NCI-H2081 (cell line): ENCODE measurements at regions not wholly inside any gene's neighbourhood (a gene's known extent, or its start where the extent isn't known, plus 50 kb on each side); places are given as distances from the start of the nearest gene placed in this dataset.
"Not testable (repeated sequence)": the region's sequence is repeated elsewhere in the genome, so short reads cannot be mapped to it uniquely, and the experiment has no call there.

Experiments used
- DNase-seq, 2 experiments: peaks; one replicate each; lab custom pipeline; 2025; lab: John Stamatoyannopoulos, UW

GRCh38 chr17:14621826-14622614 lies 321.1 kb downstream of the HS3ST3B1 start:
- DNase-seq: no peak

GRCh38 chr17:14619821-14620220 lies 318.9 kb downstream of the HS3ST3B1 start:
- DNase-seq: no peak

GRCh38 chr17:14616528-14616927 lies 315.6 kb downstream of the HS3ST3B1 start:
- no peak for DNase-seq

GRCh38 chr17:14605267-14605599 lies 304.4 kb downstream of the HS3ST3B1 start:
- no peak for DNase-seq

GRCh38 chr17:14604591-14605266 lies 303.8 kb downstream of the HS3ST3B1 start:
- DNase-seq: no peak

GRCh38 chr17:14596224-14596623 lies 295.3 kb downstream of the HS3ST3B1 start:
- DNase-seq: no peak

- DNase-seq: no peak
Observed at GRCh38 chr17:14595656-14596055, 294.8 kb downstream of the HS3ST3B1 start.

- DNase-seq: no peak
Observed at GRCh38 chr17:14594690-14595089, 293.8 kb downstream of the HS3ST3B1 start.

- no peak for DNase-seq
Observed at GRCh38 chr17:14593956-14594355, 293.1 kb downstream of the HS3ST3B1 start.

GRCh38 chr17:14590459-14591250 lies 289.8 kb downstream of the HS3ST3B1 start:
- DNase-seq: no peak

GRCh38 chr17:14585099-14585498 lies 284.2 kb downstream of the HS3ST3B1 start:
- DNase-seq: no peak

GRCh38 chr17:14582996-14583395 lies 282.1 kb downstream of the HS3ST3B1 start:
- no peak for DNase-seq

- DNase-seq: no peak
Observed at GRCh38 chr17:14581186-14581830, 280.4 kb downstream of the HS3ST3B1 start.

- no peak for DNase-seq
Observed at GRCh38 chr17:14580499-14580898, 279.6 kb downstream of the HS3ST3B1 start.

GRCh38 chr17:14579716-14580115 lies 278.8 kb downstream of the HS3ST3B1 start:
- no peak for DNase-seq

GRCh38 chr17:14575471-14575953 lies 274.6 kb downstream of the HS3ST3B1 start:
- DNase-seq: no peak

- not testable (repeated sequence) for DNase-seq
Observed at GRCh38 chr17:14560325-14560724, 259.4 kb downstream of the HS3ST3B1 start.

- DNase-seq: no peak
Observed at GRCh38 chr17:14559264-14560119, 258.6 kb downstream of the HS3ST3B1 start.

GRCh38 chr17:14557480-14557879 lies 256.6 kb downstream of the HS3ST3B1 start:
- no peak for DNase-seq

GRCh38 chr17:14553847-14554246 lies 253.0 kb downstream of the HS3ST3B1 start:
- DNase-seq: no peak

- no peak for DNase-seq
Observed at GRCh38 chr17:14552306-14552705, 251.4 kb downstream of the HS3ST3B1 start.
